Neural crest cell (in vitro differentiated cells): ENCODE measurements at regions not wholly inside any gene's neighbourhood (a gene's known extent, or its start where the extent isn't known, plus 50 kb on each side); places are given as distances from the start of the nearest gene placed in this dataset.
"Not testable (repeated sequence)": the region's sequence is repeated elsewhere in the genome, so short reads cannot be mapped to it uniquely, and the experiment has no call there.

Experiments
- DNase-seq: peaks from one replicate; pipeline ENCODE4 v3.0.0; 2021; ENCODE audit warnings: low read depth, mixed read lengths, low spot score
- H3K27ac Mint-ChIP-seq: one replicate; pipeline ENCODE4 v1.8.0; 2021; ENCODE audit warnings: mild to moderate bottlenecking, mixed read lengths; ENCODE audit not compliant: unreplicated experiment
- H3K27me3 Mint-ChIP-seq: 2 replicates; pipeline ENCODE4 v1.8.0; 2021; ENCODE audit warnings: low read depth, mild to moderate bottlenecking, mixed read lengths
- H3K36me3 Mint-ChIP-seq: 2 replicates; pipeline ENCODE4 v1.8.0; 2021; ENCODE audit warnings: low read depth, mild to moderate bottlenecking, mixed read lengths
- H3K4me1 Mint-ChIP-seq: 2 replicates; pipeline ENCODE4 v1.8.0; 2021; ENCODE audit warnings: mixed read lengths
- H3K4me3 Mint-ChIP-seq: one replicate; pipeline ENCODE4 v1.8.0; 2021; ENCODE audit warnings: mild to moderate bottlenecking, mixed read lengths
- H3K9me3 Mint-ChIP-seq: 2 replicates; pipeline ENCODE4 v1.8.0; 2021; ENCODE audit warnings: mixed read lengths
- CTCF ChIP-seq: fragments of 200-600 bp; sonication (generic); conservative IDR thresholded peaks from 2 replicates; pipeline ENCODE4 v1.5.0; 2021; ENCODE audit warnings: antibody characterized with exemption, mild to moderate bottlenecking

GRCh38 chr15:20340331-20340811, 201.2 kb downstream of the GOLGA6L6 start:
- no peak for TF ChIP-seq CTCF
- no peak overlapping the region for H3K4me3 Mint-ChIP-seq
- peak; percentile 40 for DNase-seq
- peaks cover 6% of the 10 kb centered on the region for H3K36me3 Mint-ChIP-seq
- peaks cover 5% of the 10 kb centered on the region for H3K9me3 Mint-ChIP-seq
- H3K27me3 Mint-ChIP-seq = no peaks in the 10 kb centered on the region
- H3K27ac Mint-ChIP-seq = no peak overlapping the region
- H3K4me1 Mint-ChIP-seq = no peaks in the 10 kb centered on the region

DNA sequence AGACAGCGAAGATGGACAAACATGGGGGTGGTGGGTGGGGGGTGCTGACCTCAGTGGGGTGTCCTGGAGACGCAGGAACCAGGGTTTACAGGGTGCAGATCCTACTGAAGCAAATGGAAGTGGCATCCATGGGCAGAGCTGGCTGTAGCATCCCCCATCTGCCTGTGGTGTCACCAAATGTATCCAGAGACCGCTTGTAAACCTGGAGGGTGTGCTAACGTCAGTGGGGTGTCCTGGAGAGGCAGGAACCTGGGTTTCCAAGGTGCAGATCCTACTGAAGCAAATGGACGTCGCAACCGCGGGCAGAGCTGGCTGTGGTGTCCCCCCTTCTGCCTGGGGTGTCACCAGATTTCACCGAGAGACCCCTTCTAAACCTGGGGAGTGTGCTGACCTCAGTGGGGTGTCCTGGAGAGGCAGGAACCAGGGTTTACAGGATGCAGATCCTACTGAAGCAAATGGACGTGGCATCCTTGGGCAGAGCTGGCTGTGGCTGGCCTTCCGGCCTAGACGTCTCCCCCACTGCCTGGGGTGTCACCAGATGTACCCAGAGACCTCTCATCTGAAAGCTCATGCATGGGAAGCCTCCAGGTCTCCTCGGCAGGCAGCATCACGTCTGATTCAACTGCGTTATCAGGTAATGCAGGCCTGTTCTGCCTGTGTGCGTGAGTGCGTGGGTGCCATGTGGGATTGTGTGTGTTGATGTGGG, 202.4 kb downstream of the GOLGA6L6 start:
- not testable (repeated sequence) for DNase-seq, H3K36me3 Mint-ChIP-seq, H3K4me1 Mint-ChIP-seq, H3K4me3 Mint-ChIP-seq, H3K27me3 Mint-ChIP-seq, H3K9me3 Mint-ChIP-seq, H3K27ac Mint-ChIP-seq

DNA sequence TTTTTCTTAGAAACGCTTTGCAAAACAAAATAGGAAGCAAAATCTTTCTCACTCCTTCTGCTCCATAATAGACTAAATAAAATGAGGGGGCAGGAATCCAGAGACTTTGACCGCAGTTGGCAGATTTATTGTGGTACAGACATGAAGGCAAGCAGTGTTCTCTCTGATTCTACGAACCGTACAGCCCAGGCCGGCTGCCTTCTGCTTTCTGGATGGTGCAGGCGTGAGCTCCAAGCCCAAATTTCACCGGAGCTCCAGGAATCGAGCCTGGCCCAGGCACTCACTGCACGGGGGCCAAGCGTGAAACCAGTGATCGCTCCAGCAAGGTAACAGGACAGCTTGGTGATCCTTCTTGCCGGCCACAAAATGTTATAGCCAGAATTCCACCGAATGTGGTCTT, 202.9 kb downstream of the GOLGA6L6 start:
- H3K27me3 Mint-ChIP-seq, H3K4me1 Mint-ChIP-seq, DNase-seq, H3K4me3 Mint-ChIP-seq, H3K36me3 Mint-ChIP-seq, H3K9me3 Mint-ChIP-seq, H3K27ac Mint-ChIP-seq: not testable (repeated sequence)

DNA sequence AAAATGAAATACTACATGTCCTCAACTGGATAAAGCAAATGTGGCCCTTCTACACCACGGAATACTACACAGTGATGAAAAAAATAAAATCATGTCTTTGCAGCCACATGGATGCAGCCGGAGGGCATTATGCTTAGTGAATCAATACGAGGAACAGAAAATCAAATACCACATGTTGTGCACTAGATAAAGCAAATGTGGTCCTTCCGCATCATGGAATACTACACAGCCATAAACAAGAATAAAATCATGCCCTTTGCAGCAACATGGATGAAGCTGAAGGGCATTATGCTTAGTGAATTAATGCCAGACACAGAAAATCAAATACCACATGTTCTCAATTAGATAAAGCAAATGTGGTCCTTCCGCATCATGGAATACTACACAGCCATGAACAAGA, 204.4 kb downstream of the GOLGA6L6 start:
- not testable (repeated sequence) for H3K9me3 Mint-ChIP-seq, H3K27ac Mint-ChIP-seq, DNase-seq, H3K27me3 Mint-ChIP-seq, H3K4me3 Mint-ChIP-seq, H3K4me1 Mint-ChIP-seq, H3K36me3 Mint-ChIP-seq

GRCh38 chr15:20334451-20334850, 207.1 kb downstream of the GOLGA6L6 start:
- not testable (repeated sequence) for DNase-seq, H3K27ac Mint-ChIP-seq, H3K36me3 Mint-ChIP-seq, H3K4me3 Mint-ChIP-seq, H3K27me3 Mint-ChIP-seq, H3K9me3 Mint-ChIP-seq, H3K4me1 Mint-ChIP-seq

DNA sequence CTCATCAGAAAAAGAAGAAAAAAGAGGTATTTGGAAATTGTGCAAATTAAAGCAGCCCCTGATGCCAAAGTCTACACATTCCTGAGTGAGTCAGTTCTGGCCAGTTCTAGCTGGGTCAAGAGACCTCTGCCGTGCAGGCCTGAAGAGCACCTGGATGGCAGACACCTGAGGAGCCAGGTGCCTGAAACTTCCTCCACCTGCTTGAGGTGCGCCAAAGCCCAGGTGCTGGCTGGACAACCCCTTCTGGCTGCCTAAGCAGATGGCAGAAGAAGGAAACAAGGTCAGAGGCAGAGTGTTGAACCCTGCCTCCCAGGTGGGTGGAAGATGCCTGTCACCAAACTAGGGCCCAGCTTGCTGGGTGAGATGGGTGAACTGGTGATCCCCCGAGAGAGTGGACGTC, 215.8 kb downstream of the GOLGA6L6 start:
- not testable (repeated sequence) for H3K27me3 Mint-ChIP-seq, H3K4me3 Mint-ChIP-seq, H3K9me3 Mint-ChIP-seq, H3K4me1 Mint-ChIP-seq, DNase-seq, H3K36me3 Mint-ChIP-seq, H3K27ac Mint-ChIP-seq

GRCh38 chr15:20317132-20317531, 224.5 kb downstream of the GOLGA6L6 start:
- DNase-seq, H3K27me3 Mint-ChIP-seq, H3K27ac Mint-ChIP-seq, H3K4me3 Mint-ChIP-seq, H3K9me3 Mint-ChIP-seq, H3K36me3 Mint-ChIP-seq, H3K4me1 Mint-ChIP-seq: not testable (repeated sequence)

DNA sequence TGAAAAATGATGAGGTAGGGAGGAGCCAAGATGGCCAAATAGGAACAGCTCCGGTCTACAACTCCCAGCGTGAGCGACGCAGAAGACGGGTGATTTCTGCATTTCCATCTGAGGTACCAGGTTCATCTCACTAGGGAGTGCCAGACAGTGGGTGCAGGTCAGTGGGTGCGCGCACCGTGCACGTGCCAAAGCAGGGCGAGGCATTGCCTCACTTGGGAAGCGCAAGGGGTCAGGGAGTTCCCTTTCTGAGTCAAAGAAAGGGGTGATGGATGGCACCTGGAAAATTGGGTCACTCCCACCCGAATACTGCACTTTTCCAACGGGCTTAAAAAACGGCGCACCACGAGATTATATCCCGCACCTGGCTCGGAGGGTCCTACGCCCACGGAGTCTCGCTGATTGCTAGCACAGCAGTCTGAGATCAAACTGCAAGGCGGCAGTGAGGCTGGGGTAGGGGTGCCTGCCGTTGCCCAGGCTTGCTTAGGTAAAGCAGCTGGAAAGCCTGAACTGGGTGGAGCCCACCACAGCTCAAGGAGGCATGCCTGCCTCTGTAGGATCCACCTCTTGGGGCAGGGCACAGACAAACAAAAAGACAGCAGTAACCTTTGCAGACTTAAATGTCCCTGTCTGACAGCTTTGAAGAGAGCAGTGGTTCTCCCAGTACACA, 230.5 kb downstream of the GOLGA6L6 start:
- H3K27ac Mint-ChIP-seq, H3K4me3 Mint-ChIP-seq, H3K9me3 Mint-ChIP-seq, DNase-seq, H3K27me3 Mint-ChIP-seq, H3K36me3 Mint-ChIP-seq, H3K4me1 Mint-ChIP-seq: not testable (repeated sequence)

- DNase-seq = no peak
- H3K4me1 Mint-ChIP-seq = no peaks in the 10 kb centered on the region
- peaks cover 6% of the 10 kb centered on the region for H3K36me3 Mint-ChIP-seq
- no peak overlapping the region for H3K27ac Mint-ChIP-seq
- peaks cover 2% of the 10 kb centered on the region for H3K9me3 Mint-ChIP-seq
- no peak for TF ChIP-seq CTCF
- H3K4me3 Mint-ChIP-seq = no peak overlapping the region
- H3K27me3 Mint-ChIP-seq = no peaks in the 10 kb centered on the region
Measured at GRCh38 chr15:20310603-20311002, 231.0 kb downstream of the GOLGA6L6 start.

- H3K27me3 Mint-ChIP-seq, H3K4me3 Mint-ChIP-seq, H3K36me3 Mint-ChIP-seq, H3K4me1 Mint-ChIP-seq, H3K9me3 Mint-ChIP-seq, H3K27ac Mint-ChIP-seq, DNase-seq: not testable (repeated sequence)
Measured at GRCh38 chr15:20309966-20310365, 231.6 kb downstream of the GOLGA6L6 start.

DNA sequence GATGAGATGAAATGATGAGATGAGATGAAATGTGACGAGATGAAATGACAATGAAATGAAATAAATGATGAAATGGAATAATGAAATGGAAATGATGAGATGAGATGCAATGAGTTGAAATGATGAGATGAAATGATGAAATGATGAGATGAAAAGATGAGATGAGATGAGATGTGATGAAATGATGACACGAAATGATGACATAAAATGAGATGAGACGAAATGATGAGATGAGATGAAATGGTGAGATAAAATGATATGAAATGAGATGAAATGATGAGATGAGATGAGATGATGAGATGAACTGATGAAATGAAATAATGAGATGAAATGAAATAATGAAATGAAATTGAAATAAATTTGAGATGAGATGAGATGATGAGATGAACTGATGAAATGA, 232.2 kb downstream of the GOLGA6L6 start:
- H3K4me1 Mint-ChIP-seq, H3K4me3 Mint-ChIP-seq, H3K27ac Mint-ChIP-seq, DNase-seq, H3K27me3 Mint-ChIP-seq, H3K9me3 Mint-ChIP-seq: not testable (repeated sequence)
- peaks cover 10% of the 10 kb centered on the region for H3K36me3 Mint-ChIP-seq
